ENCODE measurements at regions not wholly inside any gene's neighbourhood (a gene's known extent, or its start where the extent isn't known, plus 50 kb on each side); places are given as distances from the start of the nearest gene placed in this dataset.

DNA sequence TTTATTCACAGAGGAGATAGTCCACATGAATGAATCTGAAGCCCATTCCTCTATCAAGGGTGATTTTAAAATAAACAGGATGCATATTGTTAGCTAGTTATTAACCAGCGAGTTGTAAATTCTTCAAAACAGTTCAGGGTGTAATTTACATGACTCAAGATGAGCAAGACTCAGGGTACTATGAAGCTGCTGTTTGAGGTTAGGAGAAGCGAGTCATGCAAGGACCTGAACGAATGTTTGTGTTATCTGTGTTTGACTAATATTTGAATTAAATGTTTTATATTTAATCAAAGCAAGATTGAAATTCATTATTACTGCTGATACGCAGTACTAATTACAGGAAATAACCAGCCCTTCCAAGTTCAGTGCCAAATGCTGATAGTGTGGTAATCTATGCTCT is 191.1 kb downstream of the SAMD5 start:
- H3K4me3 Mint-ChIP-seq = no peak overlapping the region
- no peaks in the 10 kb centered on the region for H3K36me3 Mint-ChIP-seq (ENCODE audit: low read depth)
- H3K9me3 Mint-ChIP-seq = no peaks in the 10 kb centered on the region
- H3K27me3 Mint-ChIP-seq (ENCODE audit: low read depth) = no peaks in the 10 kb centered on the region
- peaks cover 18% of the 10 kb centered on the region for H3K4me1 Mint-ChIP-seq
- TF ChIP-seq, protein P1, sequence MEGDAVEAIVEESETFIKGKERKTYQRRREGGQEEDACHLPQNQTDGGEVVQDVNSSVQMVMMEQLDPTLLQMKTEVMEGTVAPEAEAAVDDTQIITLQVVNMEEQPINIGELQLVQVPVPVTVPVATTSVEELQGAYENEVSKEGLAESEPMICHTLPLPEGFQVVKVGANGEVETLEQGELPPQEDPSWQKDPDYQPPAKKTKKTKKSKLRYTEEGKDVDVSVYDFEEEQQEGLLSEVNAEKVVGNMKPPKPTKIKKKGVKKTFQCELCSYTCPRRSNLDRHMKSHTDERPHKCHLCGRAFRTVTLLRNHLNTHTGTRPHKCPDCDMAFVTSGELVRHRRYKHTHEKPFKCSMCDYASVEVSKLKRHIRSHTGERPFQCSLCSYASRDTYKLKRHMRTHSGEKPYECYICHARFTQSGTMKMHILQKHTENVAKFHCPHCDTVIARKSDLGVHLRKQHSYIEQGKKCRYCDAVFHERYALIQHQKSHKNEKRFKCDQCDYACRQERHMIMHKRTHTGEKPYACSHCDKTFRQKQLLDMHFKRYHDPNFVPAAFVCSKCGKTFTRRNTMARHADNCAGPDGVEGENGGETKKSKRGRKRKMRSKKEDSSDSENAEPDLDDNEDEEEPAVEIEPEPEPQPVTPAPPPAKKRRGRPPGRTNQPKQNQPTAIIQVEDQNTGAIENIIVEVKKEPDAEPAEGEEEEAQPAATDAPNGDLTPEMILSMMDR (IDR thresholded peaks at IDR 0.05; ENCODE audit: unreplicated experiment in 3 of 3) = no peak
- no peak overlapping the region for H3K27ac Mint-ChIP-seq

DNA sequence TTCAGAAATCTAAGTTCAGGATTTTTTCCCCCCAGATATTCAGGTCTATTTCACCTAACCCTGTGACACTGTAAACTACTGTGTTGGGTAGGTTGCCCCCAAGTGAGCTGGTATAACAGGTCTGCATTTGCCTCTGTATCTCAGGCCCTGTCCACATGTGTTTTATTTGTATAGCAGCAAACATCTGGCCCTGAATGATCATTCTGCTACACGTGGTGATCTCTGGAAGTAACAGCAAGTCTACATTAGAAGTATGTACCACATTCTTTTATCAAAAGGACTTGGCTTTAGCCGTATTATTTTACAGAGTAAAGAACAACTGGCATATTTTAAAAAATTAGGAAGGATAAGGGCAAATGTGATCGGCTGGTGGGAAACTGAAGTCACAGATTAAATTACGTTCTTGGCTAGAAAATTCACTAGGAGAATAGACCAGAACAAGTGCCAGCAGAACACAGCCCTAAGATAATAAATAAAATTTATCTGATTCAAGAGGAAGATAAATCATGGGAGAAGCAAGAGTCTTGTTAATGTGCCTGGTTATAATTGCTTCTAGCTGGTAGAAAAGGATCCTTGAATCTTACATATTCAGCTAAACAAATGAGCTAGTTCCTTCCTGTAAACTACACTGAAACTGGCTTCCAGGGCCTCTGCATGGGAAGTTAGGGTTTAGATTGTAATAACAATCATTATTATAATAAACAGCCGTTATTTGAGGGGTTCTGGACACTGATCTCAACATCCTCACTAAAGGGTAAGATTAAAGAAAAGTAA is 192.1 kb downstream of the SAMD5 start:
- H3K4me3 Mint-ChIP-seq = no peak overlapping the region
- TF ChIP-seq, protein P1 (IDR thresholded peaks at IDR 0.05; ENCODE audit: unreplicated experiment in 3 of 3) = no peak
- no peaks in the 10 kb centered on the region for H3K27me3 Mint-ChIP-seq (ENCODE audit: low read depth)

DNA sequence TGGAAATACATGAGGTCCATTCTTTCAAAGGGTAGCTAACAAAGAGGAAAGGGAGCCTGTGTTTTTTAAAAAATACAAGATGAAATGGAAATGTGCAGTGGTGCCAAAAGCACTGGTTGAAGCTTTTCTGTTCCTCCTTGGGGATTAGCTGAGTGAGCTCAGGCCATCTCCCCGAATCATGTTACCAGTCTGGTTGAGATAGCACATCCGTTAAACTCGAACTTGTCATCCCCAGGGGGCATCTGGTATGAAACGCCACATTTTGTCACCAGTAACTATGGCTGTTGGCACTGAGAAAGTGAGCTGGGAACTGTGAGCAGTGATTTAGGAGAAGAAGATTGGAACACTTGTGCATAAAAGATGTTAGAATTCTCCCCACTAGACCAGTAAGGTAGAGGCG is 196.2 kb downstream of the SAMD5 start:
- H3K4me3 Mint-ChIP-seq = no peak overlapping the region
- H3K36me3 Mint-ChIP-seq (ENCODE audit: low read depth) = no peaks in the 10 kb centered on the region
- no peak overlapping the region for H3K27ac Mint-ChIP-seq
- H3K4me1 Mint-ChIP-seq = peaks cover 17% of the 10 kb centered on the region
- H3K9me3 Mint-ChIP-seq = no peaks in the 10 kb centered on the region
- TF ChIP-seq, protein P1 (IDR thresholded peaks at IDR 0.05; ENCODE audit: unreplicated experiment in 3 of 3) = no peak
- H3K27me3 Mint-ChIP-seq (ENCODE audit: low read depth) = no peaks in the 10 kb centered on the region

More for the DNA sequence above, 192.1 kb downstream of the SAMD5 start:
- peaks cover 18% of the 10 kb centered on the region for H3K4me1 Mint-ChIP-seq
- no peaks in the 10 kb centered on the region for H3K36me3 Mint-ChIP-seq (ENCODE audit: low read depth)
- H3K27ac Mint-ChIP-seq = peak overlapping the region in 2 of 3 experiments; percentile 2 to 14
- H3K9me3 Mint-ChIP-seq = no peaks in the 10 kb centered on the region

DNA sequence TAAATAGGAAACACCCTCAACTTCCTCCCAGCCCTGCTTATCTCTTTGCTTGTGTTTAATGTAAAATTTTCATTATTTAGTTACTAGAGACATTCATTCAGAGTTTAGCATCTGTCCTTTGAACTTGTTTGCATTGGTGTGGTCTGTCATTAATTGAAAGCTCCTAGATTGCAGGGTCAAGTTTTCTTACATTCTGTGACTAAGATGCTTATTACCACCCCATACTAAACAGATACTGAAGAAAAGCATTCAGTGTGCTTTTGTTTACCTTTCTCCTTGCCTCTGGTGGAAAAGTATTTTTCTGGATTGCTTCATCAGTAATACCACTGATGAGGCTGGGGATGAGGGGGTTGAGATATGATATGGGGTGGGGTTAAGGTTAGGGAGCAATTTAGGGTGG is 199.0 kb downstream of the SAMD5 start:
- TF ChIP-seq, protein P1 (IDR thresholded peaks at IDR 0.05; ENCODE audit: unreplicated experiment in 3 of 3) = no peak
- Mint-ChIP-seq H3K4me3 (no peak overlapping the region), H3K27me3 (ENCODE audit: low read depth) (no peaks in the 10 kb centered on the region), H3K9me3 (no peaks in the 10 kb centered on the region), H3K4me1 (peaks cover 5% of the 10 kb centered on the region), H3K27ac (no peak overlapping the region), H3K36me3 (ENCODE audit: low read depth) (no peaks in the 10 kb centered on the region)

DNA sequence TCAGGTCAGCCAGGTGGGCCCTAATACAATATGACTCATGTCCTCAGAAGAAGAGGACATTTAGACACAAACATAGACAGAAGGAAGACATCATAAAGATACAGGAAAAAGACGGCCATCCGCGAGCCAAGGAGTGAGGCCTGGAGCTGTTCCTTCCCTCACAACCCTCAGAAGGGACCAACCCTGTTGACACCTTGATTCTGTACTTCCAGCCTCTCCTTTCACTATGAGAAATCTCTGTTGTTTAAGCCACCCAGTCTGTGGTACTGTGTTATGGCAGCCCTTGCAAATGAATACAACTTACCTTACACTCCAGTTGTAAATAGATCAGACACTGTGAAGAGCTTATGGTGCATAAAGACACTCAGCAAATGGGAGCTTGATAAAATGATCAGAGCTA is 199.7 kb downstream of the SAMD5 start:
- H3K27ac Mint-ChIP-seq = no peak overlapping the region
- H3K9me3 Mint-ChIP-seq = no peaks in the 10 kb centered on the region
- H3K36me3 Mint-ChIP-seq (ENCODE audit: low read depth) = no peaks in the 10 kb centered on the region
- no peak overlapping the region for H3K4me3 Mint-ChIP-seq
- TF ChIP-seq, protein P1 (IDR thresholded peaks at IDR 0.05; ENCODE audit: unreplicated experiment in 3 of 3) = no peak
- peaks cover 5% of the 10 kb centered on the region for H3K4me1 Mint-ChIP-seq
- no peaks in the 10 kb centered on the region for H3K27me3 Mint-ChIP-seq (ENCODE audit: low read depth)
